Hippocampal formation (tissue), 2 donors: ENCODE measurements at regions not wholly inside any gene's neighbourhood (a gene's known extent, or its start where the extent isn't known, plus 50 kb on each side); places are given as distances from the start of the nearest gene placed in this dataset.

Experiments used
- DNase-seq, 2 donors: peaks; one replicate each; lab custom pipeline; 2025; lab: John Stamatoyannopoulos, UW

DNA sequence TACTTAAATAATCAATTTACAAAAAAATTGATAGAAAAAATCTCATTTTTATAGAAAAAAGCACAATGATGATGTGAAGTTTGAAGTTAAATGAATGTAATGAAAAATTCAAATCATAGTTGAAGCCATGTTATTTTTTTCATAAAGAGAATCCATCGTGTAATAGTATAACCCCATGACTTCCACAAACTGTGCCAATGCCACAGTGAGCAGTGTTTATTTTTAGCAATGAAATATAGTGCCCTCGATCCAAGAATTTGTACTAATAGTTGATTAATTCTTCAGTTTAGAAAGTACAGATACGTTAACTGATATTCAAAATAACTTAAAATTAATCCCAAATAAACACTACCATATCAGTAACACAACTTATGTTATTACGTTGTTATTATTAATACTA, 225.9 kb downstream of the PTPRC start:
- DNase-seq: no peak

DNA sequence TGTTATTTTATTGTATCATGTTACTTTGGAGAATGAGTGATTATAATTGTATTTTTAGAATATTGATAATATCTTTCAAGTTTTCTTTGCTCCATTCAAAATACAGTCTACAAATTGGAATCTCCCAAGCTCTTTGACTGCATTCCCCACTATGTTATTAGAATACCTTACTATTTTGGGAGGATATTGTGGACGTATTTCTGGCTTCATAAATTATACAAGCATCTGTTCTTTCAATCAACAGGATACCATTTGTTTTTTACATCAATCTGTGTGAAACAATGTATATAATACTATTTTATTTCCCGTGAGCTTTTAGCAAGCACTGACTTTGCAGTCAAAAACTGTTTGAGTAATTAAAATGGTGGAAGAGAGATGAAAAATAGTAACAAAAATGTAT, 226.5 kb downstream of the PTPRC start:
- no peak for DNase-seq

DNA sequence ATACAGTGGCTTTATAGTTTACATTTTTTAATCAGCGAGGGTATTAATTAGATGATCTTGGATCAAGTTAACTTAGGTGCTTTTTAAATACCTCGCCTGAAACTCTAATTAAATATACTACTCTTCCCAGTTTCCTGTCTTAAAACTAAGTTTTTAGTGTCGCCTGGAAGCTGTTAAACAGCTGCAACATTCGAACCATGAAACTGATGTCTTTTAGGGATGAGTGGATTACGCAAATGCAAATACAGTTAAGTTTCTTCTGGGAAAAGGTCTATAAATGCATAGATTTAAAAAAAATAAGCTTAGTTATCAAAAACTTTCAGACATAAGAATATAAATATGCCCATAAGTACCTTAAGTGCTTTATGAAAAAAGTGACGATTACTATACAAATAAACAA, 228.3 kb downstream of the PTPRC start:
- DNase-seq: no peak

DNA sequence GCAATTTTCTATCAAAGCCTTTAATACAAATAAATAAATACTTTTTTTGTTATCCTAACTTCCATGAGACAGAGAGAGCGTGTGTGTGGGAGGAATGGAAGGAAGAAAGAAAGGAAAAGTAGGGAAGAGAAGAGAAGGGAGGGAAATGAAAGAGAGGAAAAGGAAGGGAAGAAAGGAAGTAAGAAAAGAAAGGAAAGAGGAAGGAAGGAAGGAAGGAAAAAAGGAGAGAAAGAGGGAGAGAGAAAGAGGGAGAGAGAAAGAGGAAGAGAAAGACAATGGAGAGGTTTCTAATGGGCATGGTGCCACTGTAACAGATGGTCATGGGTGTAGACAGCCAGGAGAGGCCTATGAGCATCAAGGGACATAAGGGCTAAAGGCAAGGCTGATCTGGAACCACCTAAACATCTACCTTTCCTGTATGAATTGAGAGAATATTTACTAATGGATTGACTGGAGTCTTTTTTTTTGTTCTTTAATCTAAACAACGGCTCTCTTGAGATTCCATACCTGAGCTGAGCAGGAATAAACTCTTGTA, 234.9 kb downstream of the PTPRC start:
- DNase-seq: no peak

DNA sequence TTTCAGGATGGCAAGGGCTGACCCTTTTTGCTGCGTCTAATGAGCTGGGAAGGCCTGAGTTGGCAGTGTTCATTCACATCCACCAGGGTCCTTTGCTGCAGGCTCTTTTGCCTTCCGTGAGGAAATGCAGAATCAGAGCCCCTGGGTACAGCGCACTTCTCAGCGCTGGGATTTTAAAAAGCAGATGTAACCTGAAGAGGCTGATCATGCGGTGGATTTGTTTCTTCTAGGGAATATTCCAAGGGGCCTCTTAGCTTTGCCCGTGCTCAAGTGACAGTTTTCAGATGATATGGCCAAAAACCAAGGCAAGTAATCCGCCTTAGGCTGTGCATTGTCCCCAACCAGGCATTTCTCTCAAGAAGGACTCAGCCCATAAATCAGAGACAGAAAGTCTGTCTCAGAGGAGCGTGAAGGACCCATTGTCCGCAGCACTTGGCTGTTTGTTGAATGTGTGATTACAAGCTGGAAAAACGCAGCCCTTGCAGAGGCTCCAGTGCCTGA, 237.6 kb downstream of the PTPRC start:
- peak; percentile 10 to 45 for DNase-seq

DNA sequence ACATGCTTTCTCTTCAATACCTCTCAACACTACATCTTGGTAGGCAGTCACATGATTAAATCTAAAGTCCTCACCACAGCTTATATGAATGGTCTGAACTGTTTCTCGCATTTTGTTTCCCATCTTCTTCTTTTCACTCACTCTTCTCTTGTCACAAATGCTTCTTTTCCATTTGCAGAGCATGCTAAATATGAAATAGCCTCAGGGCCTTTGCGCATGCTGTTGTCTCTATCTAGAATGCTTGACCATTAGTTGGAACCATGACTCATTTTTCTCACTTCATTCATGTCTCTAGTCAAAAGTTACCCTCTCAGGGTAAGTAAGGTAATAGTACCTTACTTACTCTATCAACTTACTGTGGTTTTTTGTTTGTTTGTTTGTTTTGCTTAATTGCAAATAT, 239.7 kb downstream of the PTPRC start:
- no peak for DNase-seq

DNA sequence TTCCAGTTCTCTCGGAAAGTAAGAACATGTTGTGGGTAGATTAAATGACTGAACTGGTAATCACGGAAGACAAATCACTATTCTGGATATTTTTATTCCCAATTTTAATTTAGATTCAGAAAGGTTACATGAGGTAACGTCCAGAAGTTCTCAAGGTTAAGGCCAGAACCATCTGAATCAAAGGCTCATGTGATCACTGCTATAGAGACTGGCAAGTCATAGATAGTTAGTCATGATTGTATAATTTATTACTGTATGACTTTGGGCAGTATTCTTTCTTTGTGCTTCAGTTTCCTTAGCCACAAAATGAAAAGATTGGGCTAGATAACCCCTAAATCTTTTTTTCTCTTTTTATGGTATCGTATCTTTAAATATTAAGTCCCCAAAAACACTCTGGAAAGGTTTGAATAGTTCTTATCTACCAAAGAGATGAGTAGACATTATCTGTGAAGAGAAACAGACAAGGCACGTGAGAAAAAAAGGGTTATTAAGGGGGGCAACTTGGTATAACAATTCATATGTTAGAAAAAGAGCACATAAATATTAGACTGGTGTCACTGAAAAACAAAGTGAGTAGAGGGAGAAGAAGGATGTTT, 241.0 kb downstream of the PTPRC start:
- no peak for DNase-seq

DNA sequence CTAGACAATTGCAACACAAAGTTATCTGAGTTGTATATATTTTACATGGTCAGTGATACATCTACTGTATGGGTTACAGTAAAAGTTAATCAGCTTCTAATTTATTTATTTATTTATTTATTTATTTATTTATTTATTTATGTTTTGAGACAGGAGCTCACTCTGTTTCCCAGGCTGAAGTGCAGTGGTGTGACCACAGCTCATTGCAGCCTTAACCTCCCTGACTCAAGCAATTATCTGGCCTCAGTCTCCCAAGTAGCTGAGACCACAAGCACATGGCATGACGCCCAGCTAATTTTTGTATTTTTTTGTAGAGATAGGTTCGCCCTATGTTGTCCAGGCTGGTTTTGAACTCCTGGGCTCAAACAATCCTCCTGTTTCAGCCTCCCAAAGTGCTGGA, 241.6 kb downstream of the PTPRC start:
- no peak for DNase-seq

DNA sequence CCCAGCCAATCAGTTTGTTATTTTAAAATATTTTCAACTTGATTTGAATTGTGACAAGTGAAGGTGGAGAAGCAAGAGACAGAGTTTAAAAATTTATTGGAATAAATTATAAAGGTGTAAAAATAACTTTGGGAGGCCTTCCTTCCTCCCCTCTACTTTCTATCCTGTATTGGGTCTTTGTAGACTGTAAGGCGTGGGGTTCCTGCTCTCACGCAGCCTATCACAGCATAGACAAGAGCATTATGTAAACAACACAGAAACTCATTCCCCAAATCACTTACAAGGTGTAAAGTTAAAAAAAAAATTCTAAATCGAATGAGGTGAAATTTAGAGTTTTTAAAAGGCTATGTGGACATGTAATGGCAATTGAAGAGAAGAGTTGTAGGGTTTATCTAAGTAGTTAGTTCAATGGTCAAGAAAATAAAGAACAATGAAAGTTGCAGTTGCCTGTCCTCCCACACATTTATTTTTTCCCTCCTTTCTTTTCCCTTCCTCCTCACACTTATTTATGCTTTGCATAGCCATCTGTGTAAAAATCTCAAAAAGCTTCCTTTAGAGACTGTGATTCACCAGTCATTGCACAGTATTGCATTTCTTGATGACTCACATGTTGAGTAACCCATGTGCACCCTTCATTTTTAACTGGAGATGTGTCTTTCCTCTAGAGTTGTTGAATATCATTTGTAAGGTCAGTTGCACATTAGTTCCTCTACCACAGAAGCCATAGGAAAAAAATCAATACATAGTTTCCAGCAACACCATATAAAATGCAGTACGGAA, 242.2 kb downstream of the PTPRC start:
- DNase-seq: no peak

DNA sequence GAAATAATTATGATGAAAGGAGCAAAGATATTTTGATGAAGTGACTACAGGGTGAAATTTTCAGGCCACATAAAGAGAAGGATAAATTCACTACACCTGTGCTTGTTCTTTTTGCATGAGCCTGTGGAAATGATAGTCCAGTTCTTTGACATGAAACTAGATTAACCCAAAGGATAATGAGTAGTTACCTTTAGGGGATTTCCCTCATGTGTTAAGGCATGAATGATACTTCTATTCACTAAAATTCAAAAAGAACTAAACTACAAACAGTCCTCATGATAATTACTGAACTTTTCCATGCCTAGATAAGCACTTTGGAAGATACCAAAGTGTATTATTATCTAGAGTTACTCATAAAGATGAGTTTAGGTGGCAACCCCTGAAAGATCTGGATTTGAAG, 244.3 kb downstream of the PTPRC start:
- DNase-seq: no peak

DNA sequence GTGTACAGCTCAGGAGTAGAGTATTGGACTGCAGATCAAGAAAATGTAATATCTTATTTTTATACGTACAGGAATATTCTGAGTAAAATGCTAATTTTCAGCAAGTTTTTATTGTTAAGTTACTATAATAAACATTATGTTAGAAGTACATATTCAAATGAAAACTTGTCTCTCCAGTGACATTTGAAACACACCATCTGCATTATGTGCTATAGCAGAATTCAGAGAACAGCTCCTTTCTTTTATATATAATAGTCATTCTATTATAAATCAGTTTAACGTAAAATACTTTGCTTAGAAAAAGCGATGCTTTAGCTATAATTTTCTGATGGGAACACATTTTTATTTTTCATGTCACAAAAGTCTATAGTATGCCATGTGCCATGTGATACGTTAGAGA, 249.0 kb downstream of the PTPRC start:
- DNase-seq: no peak

DNA sequence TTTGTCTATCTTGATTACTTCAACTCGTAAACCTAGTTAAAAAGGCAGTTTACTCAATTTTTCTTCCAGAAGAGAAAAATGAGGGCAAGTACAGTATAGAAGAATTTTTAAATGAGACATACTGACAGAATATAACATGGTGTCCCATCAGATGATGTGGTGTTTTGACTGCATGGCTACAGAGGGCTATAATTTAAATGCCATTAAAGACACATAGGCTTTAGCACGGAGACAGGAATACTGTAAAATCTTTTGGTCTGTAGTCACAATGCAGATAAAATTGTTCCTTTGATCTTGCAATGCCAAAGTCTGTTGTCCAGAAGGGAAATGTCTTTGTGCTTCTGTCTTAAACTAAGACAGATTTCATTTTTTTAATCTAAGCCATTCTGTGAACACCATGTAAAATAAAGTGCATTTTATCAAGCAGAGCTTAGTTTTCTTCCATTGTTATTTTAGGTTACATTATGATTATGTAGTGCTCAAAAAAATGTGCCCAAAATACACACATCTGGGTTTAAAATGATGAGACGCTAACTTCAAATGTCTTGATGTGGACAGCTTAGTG, 249.6 kb downstream of the PTPRC start:
- no peak for DNase-seq

DNA sequence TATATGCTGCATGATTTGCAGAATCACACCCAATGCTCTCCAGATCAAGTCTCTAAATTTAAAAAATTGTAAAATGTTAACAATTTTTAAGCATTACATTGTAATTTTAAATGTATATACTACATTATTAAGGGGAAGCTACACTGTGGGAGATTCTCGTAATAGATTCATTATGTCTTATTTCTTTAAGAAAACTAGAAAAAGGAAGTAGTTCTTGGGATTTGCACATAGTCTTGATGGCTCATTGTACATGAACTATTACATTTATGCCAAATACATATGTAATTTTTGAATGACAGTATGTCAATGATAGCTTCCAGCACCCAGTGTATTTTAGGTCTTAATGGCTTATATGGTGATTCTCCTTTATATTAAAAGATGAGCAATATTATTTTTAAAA, 250.3 kb downstream of the PTPRC start:
- DNase-seq: no peak

DNA sequence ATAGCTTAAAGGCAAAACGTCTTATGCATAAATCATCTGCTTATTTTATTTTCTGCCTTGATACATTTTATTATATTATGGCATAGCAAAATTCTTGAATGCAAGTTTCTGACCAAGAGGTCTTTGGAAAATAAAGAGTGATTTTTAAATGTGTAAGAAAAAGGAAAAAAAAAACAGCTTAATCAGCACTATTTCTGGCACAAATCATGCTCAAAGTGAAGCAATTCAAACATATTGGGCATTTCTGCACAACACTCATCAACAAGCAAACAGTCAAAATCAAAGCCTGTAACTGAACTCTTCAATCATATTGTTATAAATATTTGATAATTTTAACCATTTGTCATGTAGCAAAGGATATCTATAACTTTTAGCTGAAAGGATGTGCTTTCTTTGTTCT, 250.9 kb downstream of the PTPRC start:
- no peak for DNase-seq

DNA sequence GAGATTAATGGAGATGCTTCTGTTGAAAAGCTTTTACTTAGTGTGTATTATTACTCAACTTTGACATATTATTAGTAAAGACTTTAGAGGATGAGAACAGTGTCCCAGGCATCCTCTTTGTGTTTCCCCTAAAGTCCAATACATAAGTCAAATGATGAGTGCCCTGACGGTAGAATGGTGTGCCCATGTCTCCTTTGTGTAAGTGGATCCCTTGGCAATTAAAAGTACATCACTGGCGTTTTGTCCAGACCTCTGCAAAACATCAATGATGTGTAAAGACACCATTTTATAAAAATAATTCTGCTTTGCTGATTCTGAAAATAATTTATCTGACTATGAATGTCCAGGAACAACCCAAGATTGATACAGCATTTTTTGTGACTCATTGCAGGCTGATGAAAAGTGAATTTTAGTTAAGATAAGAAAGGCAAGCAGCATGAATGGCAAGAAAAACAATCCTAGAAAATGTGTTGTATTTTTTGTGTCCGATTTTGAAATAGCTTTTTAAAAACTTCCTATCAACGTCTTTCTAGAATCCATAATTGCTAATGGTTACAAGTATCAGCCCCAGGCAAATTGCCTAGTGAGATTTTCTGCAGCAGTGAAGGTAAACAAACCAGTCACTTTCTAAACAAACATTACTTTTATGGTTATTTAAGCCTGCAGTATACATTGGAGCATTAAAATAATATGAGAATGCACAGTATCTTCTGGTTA, 251.5 kb downstream of the PTPRC start:
- no peak for DNase-seq

DNA sequence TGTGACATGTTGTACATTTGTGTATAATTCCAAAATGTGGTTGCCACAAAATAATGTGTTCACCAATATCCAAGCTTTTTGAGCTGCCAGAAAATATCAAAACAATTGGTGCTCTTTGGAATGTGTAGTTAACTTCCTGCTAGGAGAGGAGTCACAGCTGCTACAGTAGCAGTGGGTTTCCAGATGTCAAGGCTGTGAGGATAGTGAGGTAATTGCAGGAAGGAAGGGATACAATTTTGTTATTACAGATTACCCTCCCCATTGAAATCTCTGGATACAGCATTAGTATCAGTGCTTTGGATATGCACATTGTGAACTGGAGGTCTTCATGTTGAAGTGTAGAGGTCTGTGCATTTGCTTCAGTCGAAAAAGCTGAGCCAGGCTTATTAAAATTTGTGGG, 253.2 kb downstream of the PTPRC start:
- no peak for DNase-seq

DNA sequence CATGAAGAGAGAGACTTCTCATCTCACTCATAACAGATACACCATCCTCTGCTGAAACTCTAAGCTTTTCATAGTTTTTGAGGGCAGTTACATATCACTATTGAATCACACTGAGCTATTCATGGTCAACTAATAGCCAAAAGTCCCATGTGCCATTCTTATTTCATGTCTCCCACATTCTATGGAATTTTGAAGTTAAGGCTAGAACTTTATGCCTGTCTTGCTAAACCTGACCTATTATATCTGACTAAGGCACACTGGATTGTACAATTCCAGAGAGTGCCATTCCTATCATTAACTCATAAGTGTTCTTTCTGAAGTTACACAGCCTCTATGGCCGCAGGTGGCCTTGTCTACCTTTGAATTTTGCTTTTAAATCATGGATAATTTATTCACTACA, 254.3 kb downstream of the PTPRC start:
- DNase-seq: no peak

DNA sequence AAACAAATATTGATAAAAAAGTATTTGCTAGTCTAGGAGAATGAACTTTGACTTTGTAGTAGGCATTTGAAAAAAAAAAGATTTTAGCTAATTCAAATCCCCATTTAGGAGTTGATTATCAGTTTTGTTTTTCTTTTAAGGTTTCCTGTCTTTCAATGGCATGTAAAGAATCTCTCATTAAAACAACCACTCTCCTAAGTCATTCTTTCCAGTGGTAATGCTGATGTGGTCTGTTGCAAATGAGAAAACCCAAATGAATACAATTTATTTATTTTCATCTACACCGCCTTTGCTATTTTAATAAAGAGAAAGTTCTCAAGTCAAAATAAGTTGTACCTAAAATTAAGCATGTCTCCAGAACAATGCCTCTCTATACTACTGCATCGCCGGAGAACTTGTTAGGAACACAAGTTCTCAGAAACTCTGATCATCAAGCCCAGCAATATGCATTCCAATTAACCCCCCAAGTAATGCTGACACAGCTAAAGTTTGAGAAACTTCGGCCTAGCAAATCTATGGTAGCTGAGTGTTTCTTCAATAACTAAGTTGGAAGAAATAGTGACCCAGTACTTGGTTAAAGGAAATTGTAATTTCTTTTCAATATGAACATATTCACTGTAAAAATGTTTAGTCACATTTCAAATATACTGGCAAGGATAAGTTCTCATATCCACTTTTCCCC, 255.1 kb downstream of the PTPRC start:
- no peak for DNase-seq

DNA sequence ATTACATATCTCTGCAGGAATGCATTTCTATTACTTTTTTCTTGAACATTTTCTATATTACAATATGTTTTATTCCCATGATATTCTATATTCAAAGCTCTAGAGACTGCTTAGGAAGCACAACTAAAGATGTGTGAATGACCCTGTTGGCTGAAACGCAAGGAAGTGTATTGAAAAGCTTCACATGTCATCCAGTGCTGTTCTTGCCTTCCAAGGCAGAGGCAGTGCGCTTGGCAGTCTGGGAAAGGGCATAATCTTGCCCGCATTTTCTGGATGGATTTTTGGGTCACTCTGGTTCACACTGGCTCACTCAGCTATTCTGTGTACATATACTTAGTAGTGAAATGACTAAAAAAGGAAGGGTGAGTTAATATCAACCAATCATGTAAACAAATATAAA, 262.4 kb downstream of the PTPRC start:
- no peak for DNase-seq

DNA sequence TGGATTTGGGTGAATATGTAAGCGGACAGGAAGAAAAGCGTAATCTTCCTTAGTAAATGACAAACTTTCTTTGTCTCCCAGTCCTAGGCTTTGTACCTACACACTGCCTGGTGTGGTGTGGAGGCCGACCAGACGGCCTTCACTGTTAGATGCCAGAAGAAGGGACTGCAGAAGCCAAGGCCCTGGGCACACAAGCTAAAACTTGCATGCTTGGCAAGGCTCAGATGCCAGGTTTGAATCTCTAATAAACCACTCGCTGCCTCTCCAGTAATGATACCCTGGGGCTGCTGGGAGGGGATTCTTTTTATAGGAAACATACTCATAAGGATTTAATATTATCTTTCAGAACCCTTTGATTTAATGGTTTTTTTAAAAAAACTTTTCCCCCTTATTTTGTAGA, 263.8 kb downstream of the PTPRC start:
- no peak for DNase-seq

DNA sequence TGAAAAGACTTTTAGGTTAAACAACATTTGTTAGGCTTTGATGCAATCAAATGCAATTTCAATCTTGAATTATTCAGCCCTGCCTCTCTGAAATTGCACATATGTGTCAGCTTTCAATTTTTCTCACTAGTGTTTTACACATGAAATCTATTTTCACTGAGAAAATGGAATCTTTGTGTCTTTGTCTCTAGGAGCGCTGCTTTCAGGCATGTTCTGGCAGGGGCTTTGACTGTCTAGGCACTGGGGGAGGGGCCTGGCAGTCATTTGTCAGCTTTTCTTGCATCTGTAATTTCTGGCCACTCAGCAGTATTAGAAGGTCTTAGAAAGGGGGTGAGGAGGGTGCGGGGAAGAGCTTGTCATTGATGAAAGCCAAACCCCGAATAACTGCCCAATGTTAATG, 264.4 kb downstream of the PTPRC start:
- DNase-seq: peak; percentile 68 to 73

DNA sequence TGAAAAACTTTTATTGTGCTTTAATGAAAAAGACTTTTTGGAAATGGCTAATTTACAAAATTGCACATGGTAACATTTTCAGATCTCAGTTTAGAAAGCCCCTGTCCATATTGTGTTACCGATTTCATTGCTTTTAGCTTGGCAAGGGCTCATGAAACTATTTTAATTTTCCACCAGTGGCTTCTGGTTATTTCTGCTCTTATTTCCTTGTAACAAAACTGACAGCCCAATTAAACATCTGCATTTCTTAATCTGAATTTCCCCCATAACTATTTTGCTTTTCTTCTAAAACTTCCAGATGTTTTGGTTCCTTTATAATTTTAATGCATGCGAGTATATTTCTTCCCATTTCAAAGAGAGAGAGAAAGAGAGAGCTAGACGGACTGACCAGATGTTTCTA, 264.8 kb downstream of the PTPRC start:
- DNase-seq: no peak
